HG02759 (cell line): ENCODE measurements at regions not wholly inside any gene's neighbourhood (a gene's known extent, or its start where the extent isn't known, plus 50 kb on each side); places are given as distances from the start of the nearest gene placed in this dataset.
"Not testable (repeated sequence)": the region's sequence is repeated elsewhere in the genome, so short reads cannot be mapped to it uniquely, and the experiment has no call there.

Experiments used
- ATAC-seq: cut with Tn5 transposase; IDR thresholded peaks from one replicate; pipeline ENCODE4 v1.9.1; 2021; ENCODE audit warnings: mild to moderate bottlenecking, moderate library complexity; ENCODE audit not compliant: unreplicated experiment

GRCh38 chr1:192418552-192419285 lies 101.9 kb downstream of the RGS21 start:
- no peak for ATAC-seq

GRCh38 chr1:192430644-192431043 lies 113.9 kb downstream of the RGS21 start:
- ATAC-seq, result no peak

GRCh38 chr1:192435704-192436103 lies 118.9 kb downstream of the RGS21 start:
- no peak for ATAC-seq

- no peak for ATAC-seq
These were observed 119.8 kb downstream of the RGS21 start for GRCh38 chr1:192436441-192437078.

GRCh38 chr1:192438737-192439136 lies 121.9 kb downstream of the RGS21 start:
- no peak for ATAC-seq

- ATAC-seq, result no peak
These were observed 122.7 kb downstream of the RGS21 start for GRCh38 chr1:192439373-192440025.

GRCh38 chr1:192441492-192441891 lies 124.7 kb downstream of the RGS21 start:
- ATAC-seq, result no peak

GRCh38 chr1:192442736-192443135 lies 125.9 kb downstream of the RGS21 start:
- no peak for ATAC-seq

- ATAC-seq, result no peak
These were observed 126.8 kb downstream of the RGS21 start for GRCh38 chr1:192443616-192444015.

GRCh38 chr1:192445241-192445640 lies 128.4 kb downstream of the RGS21 start:
- ATAC-seq, result no peak

GRCh38 chr1:192445839-192446489 lies 129.2 kb downstream of the RGS21 start:
- ATAC-seq, result peak; percentile 69

GRCh38 chr1:192448026-192448578 lies 127.5 kb upstream of the RGS1 start:
- ATAC-seq, result no peak

GRCh38 chr1:192453360-192453992 lies 122.1 kb upstream of the RGS1 start:
- ATAC-seq, result no peak

GRCh38 chr1:192459467-192459866 lies 116.1 kb upstream of the RGS1 start:
- ATAC-seq, result no peak

- no peak for ATAC-seq
These were observed 113.9 kb upstream of the RGS1 start for GRCh38 chr1:192461684-192462083.

- ATAC-seq, result no peak
These were observed 113.0 kb upstream of the RGS1 start for GRCh38 chr1:192462616-192463015.

- no peak for ATAC-seq
These were observed 111.9 kb upstream of the RGS1 start for GRCh38 chr1:192463661-192464060.

- not testable (repeated sequence) for ATAC-seq
These were observed 110.4 kb upstream of the RGS1 start for GRCh38 chr1:192465221-192465620.

- no peak for ATAC-seq
These were observed 101.4 kb upstream of the RGS1 start for GRCh38 chr1:192474080-192474683.

- ATAC-seq, result no peak
These were observed 100.2 kb upstream of the RGS1 start for GRCh38 chr1:192475329-192475728.
